Endothelial cell (in vitro differentiated cells): ENCODE measurements at regions not wholly inside any gene's neighbourhood (a gene's known extent, or its start where the extent isn't known, plus 50 kb on each side); places are given as distances from the start of the nearest gene placed in this dataset.
A peak's percentile ranks its signal among the peaks of the same experiment; 100 is the strongest.

ENCODE experiments used
- DNase-seq: peaks from one replicate; pipeline ENCODE4 v3.0.0; 2021; ENCODE audit warnings: low spot score
- H3K27ac Mint-ChIP-seq: one replicate; pipeline ENCODE4 v1.8.0; 2021; ENCODE audit warnings: mixed read lengths, inconsistent platforms; ENCODE audit not compliant: unreplicated experiment
- H3K27me3 Mint-ChIP-seq: one replicate; pipeline ENCODE4 v1.8.0; 2021; ENCODE audit warnings: mild to moderate bottlenecking, moderate library complexity, mixed read lengths, inconsistent platforms; ENCODE audit not compliant: unreplicated experiment
- H3K36me3 Mint-ChIP-seq: one replicate; pipeline ENCODE4 v1.8.0; 2021; ENCODE audit warnings: mild to moderate bottlenecking, low read depth, mixed read lengths, inconsistent platforms; ENCODE audit not compliant: unreplicated experiment
- H3K4me1 Mint-ChIP-seq: one replicate; pipeline ENCODE4 v1.8.0; 2021; ENCODE audit warnings: mild to moderate bottlenecking, mixed read lengths, inconsistent platforms; ENCODE audit not compliant: unreplicated experiment
- H3K4me3 Mint-ChIP-seq: one replicate; pipeline ENCODE4 v1.8.0; 2021; ENCODE audit warnings: mild to moderate bottlenecking, mixed read lengths, inconsistent platforms; ENCODE audit not compliant: unreplicated experiment
- H3K9me3 Mint-ChIP-seq: one replicate; pipeline ENCODE4 v1.8.0; 2021; ENCODE audit warnings: mixed read lengths, inconsistent platforms; ENCODE audit not compliant: unreplicated experiment
- CTCF ChIP-seq: fragments of 200-600 bp; sonication (generic); IDR thresholded peaks from one replicate; pipeline ENCODE4 v1.5.0; 2021; ENCODE audit warnings: antibody characterized with exemption; ENCODE audit not compliant: unreplicated experiment

DNA sequence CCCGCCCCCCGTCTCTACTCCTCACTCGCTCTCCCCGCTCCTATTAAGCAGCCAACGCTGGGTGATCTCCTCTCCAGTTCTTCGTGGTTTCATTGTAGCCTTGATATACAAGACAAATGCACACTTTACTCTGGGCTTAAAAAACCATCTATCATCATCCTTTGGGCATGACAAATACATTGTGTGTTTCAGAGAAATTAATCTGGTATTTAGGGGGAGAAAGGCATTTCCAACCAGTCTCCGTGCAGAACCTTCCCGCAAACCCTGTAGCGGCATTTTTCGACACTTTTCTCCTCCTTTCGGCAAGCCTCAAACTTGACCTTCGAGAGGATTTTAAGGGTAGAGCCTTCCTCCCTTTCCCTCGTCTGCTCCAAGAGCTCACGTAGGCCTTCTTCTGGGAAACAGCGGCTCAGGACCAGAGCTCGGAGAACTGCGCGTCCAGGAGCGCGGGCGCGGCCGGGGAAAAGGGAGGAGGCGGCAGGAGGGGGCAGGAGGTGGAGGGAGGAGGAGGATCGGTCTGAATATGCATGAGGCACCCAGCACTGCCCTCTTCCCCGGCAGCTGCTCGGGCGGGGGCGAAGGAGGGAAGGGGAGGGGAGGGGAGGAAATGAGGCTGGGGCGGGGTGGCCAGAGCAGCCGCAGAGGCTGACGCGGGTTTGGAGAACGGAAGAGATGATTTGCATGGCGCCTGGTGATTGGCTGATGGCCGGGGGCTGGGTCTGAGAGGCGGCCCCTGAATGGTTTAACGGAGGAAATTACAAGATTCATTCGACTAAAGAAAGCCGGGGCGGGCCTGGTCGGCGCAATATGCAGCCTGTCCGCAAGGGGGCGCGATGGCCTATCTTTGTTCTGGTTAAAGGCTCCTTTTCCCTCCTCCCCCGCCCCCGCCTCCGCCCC is 127.5 kb downstream of the TMEM161B start:
- Mint-ChIP-seq H3K36me3 (no peaks in the 10 kb centered on the region), H3K4me1 (peaks cover 18% of the 10 kb centered on the region), H3K27me3 (peaks cover 7% of the 10 kb centered on the region), H3K9me3 (no peaks in the 10 kb centered on the region), H3K4me3 (no peak overlapping the region), H3K27ac (no peak overlapping the region)
- peak; percentile 71 for TF ChIP-seq CTCF
- DNase-seq = peak; percentile 99

DNA sequence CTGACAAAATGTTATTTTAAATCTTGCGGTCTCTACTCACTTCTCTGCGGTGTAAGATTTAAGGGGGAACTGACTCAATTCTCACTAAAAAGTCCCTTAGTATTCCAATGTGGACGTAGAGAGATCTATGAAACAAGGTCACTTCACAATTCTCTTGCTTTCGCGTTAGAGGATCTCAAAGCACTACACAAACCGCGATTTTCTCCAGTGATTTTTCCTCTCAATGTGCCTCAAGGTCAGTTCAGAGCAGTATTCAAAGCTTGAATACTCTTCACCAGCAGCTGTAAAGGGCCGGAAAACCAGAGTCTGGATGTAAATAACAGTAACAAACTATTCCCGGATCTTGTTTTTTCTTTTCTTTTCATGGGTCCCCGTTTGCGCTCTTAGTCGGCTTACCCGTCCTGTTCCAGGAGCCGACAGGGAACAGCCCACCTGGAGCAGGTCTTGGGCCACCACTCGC is 128.2 kb downstream of the TMEM161B start:
- TF ChIP-seq CTCF = no peak
- no peak overlapping the region for H3K4me3 Mint-ChIP-seq
- DNase-seq = no peak
- H3K36me3 Mint-ChIP-seq = no peaks in the 10 kb centered on the region
- H3K27me3 Mint-ChIP-seq = peaks cover 7% of the 10 kb centered on the region
- no peak overlapping the region for H3K27ac Mint-ChIP-seq
- H3K9me3 Mint-ChIP-seq = no peaks in the 10 kb centered on the region
- H3K4me1 Mint-ChIP-seq = peaks cover 14% of the 10 kb centered on the region

DNA sequence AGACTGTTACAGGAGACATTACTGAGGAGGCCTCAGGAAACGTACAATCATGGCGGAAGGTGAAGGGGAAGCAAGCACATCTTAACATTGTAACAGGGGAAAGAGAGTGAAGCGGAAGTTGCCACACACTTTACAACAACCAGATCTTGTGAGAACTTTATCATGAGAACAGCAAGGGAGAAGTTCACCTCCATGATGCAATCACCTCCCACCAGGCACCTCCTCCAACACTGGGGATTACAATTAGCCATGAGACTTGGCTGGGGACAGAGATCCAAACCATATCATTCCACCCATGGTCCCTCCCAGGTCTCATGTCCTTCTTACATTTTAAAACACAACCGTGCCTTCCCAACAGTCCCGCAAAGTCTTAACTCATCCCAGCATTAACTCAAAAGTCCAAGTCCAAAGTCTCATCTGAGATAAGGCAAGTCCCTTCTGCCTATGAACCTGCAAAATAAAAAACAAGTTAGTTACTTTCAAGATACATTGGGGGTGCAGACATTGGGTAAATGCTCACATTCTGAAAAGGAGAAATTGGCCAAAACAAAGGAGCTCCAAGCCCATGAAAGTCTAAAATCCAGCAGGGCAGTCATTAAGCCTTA is 138.3 kb downstream of the TMEM161B start:
- no peak for DNase-seq
- Mint-ChIP-seq H3K27ac (no peak overlapping the region), H3K4me3 (no peak overlapping the region), H3K9me3 (no peaks in the 10 kb centered on the region), H3K27me3 (peaks cover 2% of the 10 kb centered on the region), H3K4me1 (peaks cover 3% of the 10 kb centered on the region), H3K36me3 (no peaks in the 10 kb centered on the region)
- TF ChIP-seq CTCF = no peak

GRCh38 chr5:88128813-88129212 is 139.8 kb downstream of the TMEM161B start:
- H3K36me3 Mint-ChIP-seq = no peaks in the 10 kb centered on the region
- no peak for DNase-seq
- no peak overlapping the region for H3K27ac Mint-ChIP-seq
- H3K27me3 Mint-ChIP-seq = peaks cover 5% of the 10 kb centered on the region
- no peaks in the 10 kb centered on the region for H3K9me3 Mint-ChIP-seq
- H3K4me1 Mint-ChIP-seq = peaks cover 3% of the 10 kb centered on the region
- TF ChIP-seq CTCF = no peak
- H3K4me3 Mint-ChIP-seq = no peak overlapping the region
